ENCODE measurements at regions not wholly inside any gene's neighbourhood (a gene's known extent, or its start where the extent isn't known, plus 50 kb on each side); places are given as distances from the start of the nearest gene placed in this dataset.

DNA sequence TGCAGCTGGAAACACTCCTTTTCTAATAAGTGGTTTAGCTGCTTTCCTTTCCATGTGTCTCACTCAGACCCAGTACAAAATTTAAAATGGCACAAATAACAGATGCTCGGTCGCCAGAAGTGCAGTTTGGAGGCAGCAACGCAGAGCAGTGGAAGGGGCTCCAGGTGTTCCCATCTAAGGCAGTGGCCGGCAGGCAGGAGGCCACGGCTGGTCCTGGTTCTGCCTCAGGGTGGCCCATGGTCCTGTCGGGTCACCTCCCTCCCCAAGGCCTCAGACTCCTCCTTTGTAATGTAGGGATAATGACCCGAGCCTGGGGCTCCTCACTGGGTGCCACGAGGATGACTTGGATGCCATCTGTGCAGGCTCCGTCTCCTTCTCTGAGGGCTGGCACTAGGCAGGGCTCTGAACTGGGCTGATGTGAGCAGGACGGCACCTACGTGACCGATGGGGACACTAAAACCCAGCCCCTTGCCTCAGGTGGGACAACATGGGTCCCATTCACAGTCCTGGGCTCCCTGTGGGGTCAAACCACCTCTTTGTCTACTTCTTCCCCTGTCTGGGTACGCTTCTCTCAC, 80.9 kb upstream of the SLC66A3 start:
- H3K36me3 ChIP-seq (ENCODE audit: control insufficient read depth in 2 of 2, extremely low read depth in 1 of 2, insufficient read depth in 2 of 2, low read length in 2 of 2), result no peaks in the 10 kb centered on the region
- FAIRE-seq (no peak), DNase-seq (ENCODE audit: low read depth, low spot score) (no peak)
- BruUV-seq (replicated peaks), result no TSS peak
- intact Hi-C loops (cut with micrococcal nuclease), result no loop called here
- no peak overlapping the region for H3K27ac ChIP-seq (ENCODE audit: insufficient read depth, low read depth, low read length)
- TF ChIP-seq JUN (IDR thresholded peaks at IDR 0.05; ENCODE audit: borderline replicate concordance, insufficient read depth, insufficient read length, low read depth), result no peak
- ChIA-PET CTCF (interaction anchor here (0.7 kb wide), 1 partner anchor 242 kb away, joined by 4 read pairs; no protein-coding TSS in a partner anchor), POLR2A (no interaction called here)
- no peaks in the 10 kb centered on the region for H3K9me1 ChIP-seq (replicated peaks; ENCODE audit: control insufficient read depth, extremely low read depth, insufficient read depth, low read length)
- no peak overlapping the region for H3K9ac ChIP-seq (replicated peaks; ENCODE audit: extremely low read depth, insufficient read depth, low read length)
- H3K9me3 ChIP-seq (replicated peaks; ENCODE audit: control insufficient read depth, insufficient read depth, low read length), result no peaks in the 10 kb centered on the region
- dilution Hi-C loops (cut with MboI; ENCODE audit: extremely low pct_ligation_motif_present, low sequenced_read_pairs), result no loop called here
- no peak overlapping the region for H3K4me2 ChIP-seq (ENCODE audit: insufficient read depth, low read length)
- H2AFZ ChIP-seq (ENCODE audit: low read depth, low read length), result peak overlapping the region; percentile 83
- no peaks in the 10 kb centered on the region for H3K79me2 ChIP-seq (ENCODE audit: control insufficient read depth, insufficient read depth, low read length)
- H4K20me1 ChIP-seq (replicated peaks; ENCODE audit: control insufficient read depth, extremely low read depth, insufficient read depth, low read length), result no peaks in the 10 kb centered on the region
- peaks cover 17% of the 10 kb centered on the region for H3K4me1 ChIP-seq (ENCODE audit: control insufficient read depth, extremely low read depth, insufficient read depth, low read length)
- H3K4me3 ChIP-seq (replicated peaks in 1 of 3; ENCODE audit: insufficient read depth in 1 of 3, low read depth in 1 of 3, low read length in 3 of 3), result no peak overlapping the region
- no peaks in the 10 kb centered on the region for H3K27me3 ChIP-seq (ENCODE audit: control insufficient read depth in 2 of 2, insufficient read depth in 2 of 2, low read length in 2 of 2)

DNA sequence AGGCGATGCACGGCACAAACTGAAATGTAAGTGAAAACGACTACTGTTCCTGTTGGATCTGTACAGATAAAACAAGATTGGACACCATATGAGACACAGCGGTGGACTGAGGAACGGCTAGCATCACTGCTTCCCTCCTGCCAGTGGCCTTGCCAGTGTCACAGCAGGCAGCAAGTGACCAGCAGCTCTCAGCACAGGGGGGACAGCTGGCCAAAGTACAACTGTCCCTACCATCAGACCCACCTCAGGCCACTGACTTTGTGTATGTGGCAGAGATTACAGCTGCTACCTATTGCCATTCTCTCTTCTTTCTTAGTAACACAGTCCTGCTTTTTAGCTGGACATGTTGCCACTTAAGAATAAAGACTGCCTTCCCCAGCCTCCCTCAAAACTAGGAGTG, 80.0 kb upstream of the SLC66A3 start:
- TF ChIP-seq, protein P1, sequence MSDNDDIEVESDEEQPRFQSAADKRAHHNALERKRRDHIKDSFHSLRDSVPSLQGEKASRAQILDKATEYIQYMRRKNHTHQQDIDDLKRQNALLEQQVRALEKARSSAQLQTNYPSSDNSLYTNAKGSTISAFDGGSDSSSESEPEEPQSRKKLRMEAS (IDR thresholded peaks at IDR 0.05; ENCODE audit: insufficient read depth, insufficient read length), result no peak
- TF ChIP-seq JUN (IDR thresholded peaks at IDR 0.05; ENCODE audit: borderline replicate concordance, insufficient read depth, insufficient read length, low read depth) (no peak), FOS (IDR thresholded peaks at IDR 0.05; ENCODE audit: borderline replicate concordance, insufficient read depth, low read length) (no peak), POLR2AphosphoS5 (IDR thresholded peaks at IDR 0.05; ENCODE audit: insufficient read depth, low read depth, low read length) (no peak)
- TF ChIP-seq, protein P2, sequence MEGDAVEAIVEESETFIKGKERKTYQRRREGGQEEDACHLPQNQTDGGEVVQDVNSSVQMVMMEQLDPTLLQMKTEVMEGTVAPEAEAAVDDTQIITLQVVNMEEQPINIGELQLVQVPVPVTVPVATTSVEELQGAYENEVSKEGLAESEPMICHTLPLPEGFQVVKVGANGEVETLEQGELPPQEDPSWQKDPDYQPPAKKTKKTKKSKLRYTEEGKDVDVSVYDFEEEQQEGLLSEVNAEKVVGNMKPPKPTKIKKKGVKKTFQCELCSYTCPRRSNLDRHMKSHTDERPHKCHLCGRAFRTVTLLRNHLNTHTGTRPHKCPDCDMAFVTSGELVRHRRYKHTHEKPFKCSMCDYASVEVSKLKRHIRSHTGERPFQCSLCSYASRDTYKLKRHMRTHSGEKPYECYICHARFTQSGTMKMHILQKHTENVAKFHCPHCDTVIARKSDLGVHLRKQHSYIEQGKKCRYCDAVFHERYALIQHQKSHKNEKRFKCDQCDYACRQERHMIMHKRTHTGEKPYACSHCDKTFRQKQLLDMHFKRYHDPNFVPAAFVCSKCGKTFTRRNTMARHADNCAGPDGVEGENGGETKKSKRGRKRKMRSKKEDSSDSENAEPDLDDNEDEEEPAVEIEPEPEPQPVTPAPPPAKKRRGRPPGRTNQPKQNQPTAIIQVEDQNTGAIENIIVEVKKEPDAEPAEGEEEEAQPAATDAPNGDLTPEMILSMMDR (IDR thresholded peaks at IDR 0.05; ENCODE audit: extremely low read depth in 1 of 2, insufficient read depth in 1 of 2, low read depth in 1 of 2, low read length in 2 of 2), result no peak
- POLR2A ChIA-PET, result no interaction called here
- H3K27me3 ChIP-seq (ENCODE audit: control insufficient read depth in 2 of 2, insufficient read depth in 2 of 2, low read length in 2 of 2), result no peaks in the 10 kb centered on the region
- H3K4me2 ChIP-seq (ENCODE audit: insufficient read depth, low read length), result no peak overlapping the region
- no peaks in the 10 kb centered on the region for H4K20me1 ChIP-seq (replicated peaks; ENCODE audit: control insufficient read depth, extremely low read depth, insufficient read depth, low read length)
- H3K4me1 ChIP-seq (ENCODE audit: control insufficient read depth, extremely low read depth, insufficient read depth, low read length), result peaks cover 17% of the 10 kb centered on the region
- no peaks in the 10 kb centered on the region for H3K9me3 ChIP-seq (replicated peaks; ENCODE audit: control insufficient read depth, insufficient read depth, low read length)
- no TSS peak for BruUV-seq (replicated peaks)
- DNase-seq (ENCODE audit: low read depth, low spot score) (no peak), FAIRE-seq (no peak)
- no peaks in the 10 kb centered on the region for H3K9me1 ChIP-seq (replicated peaks; ENCODE audit: control insufficient read depth, extremely low read depth, insufficient read depth, low read length)
- H2AFZ ChIP-seq (ENCODE audit: low read depth, low read length), result peak overlapping the region; percentile 14
- no peaks in the 10 kb centered on the region for H3K36me3 ChIP-seq (ENCODE audit: control insufficient read depth in 2 of 2, extremely low read depth in 1 of 2, insufficient read depth in 2 of 2, low read length in 2 of 2)
- intact Hi-C loops (cut with micrococcal nuclease), result no loop called here
- H3K9ac ChIP-seq (replicated peaks; ENCODE audit: extremely low read depth, insufficient read depth, low read length), result no peak overlapping the region
- no peak overlapping the region for H3K4me3 ChIP-seq (replicated peaks in 1 of 3; ENCODE audit: insufficient read depth in 1 of 3, low read depth in 1 of 3, low read length in 3 of 3)
- CTCF ChIA-PET, result interaction anchor here (1.1 kb wide), 1 partner anchor 9 kb away, joined by 3 read pairs; no protein-coding TSS in a partner anchor
- H3K27ac ChIP-seq (ENCODE audit: insufficient read depth, low read depth, low read length), result no peak overlapping the region
- dilution Hi-C loops (cut with MboI; ENCODE audit: extremely low pct_ligation_motif_present, low sequenced_read_pairs), result no loop called here
- H3K79me2 ChIP-seq (ENCODE audit: control insufficient read depth, insufficient read depth, low read length), result no peaks in the 10 kb centered on the region
